ENCODE measurements at regions not wholly inside any gene's neighbourhood (a gene's known extent, or its start where the extent isn't known, plus 50 kb on each side); places are given as distances from the start of the nearest gene placed in this dataset.

GRCh38 chr3:18683900-18684299, 258.8 kb upstream of the SATB1 start:
- Mint-ChIP-seq H3K36me3 (no peaks in the 10 kb centered on the region), H3K4me1 (peaks cover 30 to 40% (median 34%) of the 10 kb centered on the region in 4 donors), H3K9me3 (peaks cover 0 to 5% (median 1%) of the 10 kb centered on the region in 8 donors), H3K27ac (peak overlapping the region in 2 of 7 donors; percentile 38 to 73), H3K4me3 (no peak overlapping the region), H3K27me3 (no peaks in the 10 kb centered on the region)
- POLR2A ChIA-PET (ENCODE audit: partially characterized antibody): no interaction called here
- Histone ChIP-seq H3K36me3 (ENCODE audit: insufficient read depth, low read length) (no peaks in the 10 kb centered on the region), H3K27ac (ENCODE audit: low read depth, low read length) (no peak overlapping the region), H3K4me3 (ENCODE audit: low read length in 2 of 2) (no peak overlapping the region), H3K9me3 (ENCODE audit: control insufficient read depth in 1 of 2, low read length in 2 of 2) (no peaks in the 10 kb centered on the region), H3K27me3 (ENCODE audit: insufficient read depth, low read length) (no peaks in the 10 kb centered on the region), H3K4me1 (ENCODE audit: insufficient read depth, low read length) (peaks cover 28% of the 10 kb centered on the region)
- CTCF ChIA-PET (ENCODE audit: partially characterized antibody): interaction anchor here (1.4 kb wide), 1 partner anchor 74 kb away, joined by 4 read pairs; no protein-coding TSS in a partner anchor
- intact Hi-C loops (cut with micrococcal nuclease): no loop called here
- DNase-seq: no peak

- Mint-ChIP-seq H3K36me3 (no peaks in the 10 kb centered on the region), H3K27me3 (no peaks in the 10 kb centered on the region), H3K4me3 (peak overlapping the region in 1 of 8 donors; percentile 16), H3K4me1 (peaks cover 46 to 60% (median 52%) of the 10 kb centered on the region in 4 donors), H3K27ac (peak overlapping the region in 2 of 7 donors; percentile 4 to 11), H3K9me3 (peaks cover 0 to 5% (median 3%) of the 10 kb centered on the region in 8 donors)
- ChIA-PET POLR2A (ENCODE audit: partially characterized antibody) (no interaction called here), CTCF (ENCODE audit: partially characterized antibody) (interaction anchor here (0.9 kb wide), 1 partner anchor 122 kb away, joined by 4 read pairs; no protein-coding TSS in a partner anchor)
- intact Hi-C loops (cut with micrococcal nuclease): no loop called here
- Histone ChIP-seq H3K36me3 (ENCODE audit: insufficient read depth, low read length) (no peaks in the 10 kb centered on the region), H3K4me1 (ENCODE audit: insufficient read depth, low read length) (peaks cover 45% of the 10 kb centered on the region), H3K4me3 (ENCODE audit: low read length in 2 of 2) (no peak overlapping the region), H3K27ac (ENCODE audit: low read depth, low read length) (no peak overlapping the region), H3K27me3 (ENCODE audit: insufficient read depth, low read length) (no peaks in the 10 kb centered on the region), H3K9me3 (ENCODE audit: control insufficient read depth in 1 of 2, low read length in 2 of 2) (no peaks in the 10 kb centered on the region)
- no peak for DNase-seq
These were observed 256.7 kb upstream of the SATB1 start for GRCh38 chr3:18681818-18682345.

DNA sequence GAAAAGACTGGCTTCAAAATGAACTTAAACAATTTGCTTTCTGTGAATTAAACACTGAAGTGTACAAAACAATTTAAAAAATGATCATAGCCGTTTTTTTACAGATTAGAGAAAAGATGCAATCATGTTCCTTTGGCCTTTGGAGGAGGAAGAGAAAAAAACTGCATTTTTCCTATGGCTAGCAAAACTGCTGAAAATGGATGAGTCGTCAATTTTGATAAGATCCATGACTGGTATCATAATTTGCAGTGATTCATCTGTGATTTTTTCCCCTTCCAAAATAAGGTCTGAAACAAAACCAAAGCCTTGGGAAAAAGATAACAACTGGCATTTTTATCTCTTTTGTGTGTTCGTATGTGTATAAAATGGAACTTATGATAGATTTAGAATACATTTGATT, 255.6 kb upstream of the SATB1 start:
- intact Hi-C loops (cut with micrococcal nuclease): no loop called here
- no peaks in the 10 kb centered on the region for H3K27me3 Mint-ChIP-seq
- no peak overlapping the region for H3K4me3 ChIP-seq (ENCODE audit: low read length in 2 of 2)
- no peaks in the 10 kb centered on the region for H3K27me3 ChIP-seq (ENCODE audit: insufficient read depth, low read length)
- H3K36me3 Mint-ChIP-seq: no peaks in the 10 kb centered on the region
- H3K36me3 ChIP-seq (ENCODE audit: insufficient read depth, low read length): no peaks in the 10 kb centered on the region
- POLR2A ChIA-PET (ENCODE audit: partially characterized antibody): no interaction called here
- no peak for DNase-seq
- no peak overlapping the region for H3K27ac ChIP-seq (ENCODE audit: low read depth, low read length)
- H3K9me3 ChIP-seq (ENCODE audit: control insufficient read depth in 1 of 2, low read length in 2 of 2): no peaks in the 10 kb centered on the region
- H3K9me3 Mint-ChIP-seq: peaks cover 0 to 5% (median 3%) of the 10 kb centered on the region in 8 donors
- peak overlapping the region in 2 of 8 donors; percentile 0 to 7 for H3K4me3 Mint-ChIP-seq
- CTCF ChIA-PET (ENCODE audit: partially characterized antibody): no interaction called here
- peak overlapping the region in 3 of 7 donors; percentile 4 to 80 (median 24) for H3K27ac Mint-ChIP-seq
- H3K4me1 Mint-ChIP-seq: peaks cover 48 to 64% (median 55%) of the 10 kb centered on the region in 4 donors
- peaks cover 45% of the 10 kb centered on the region for H3K4me1 ChIP-seq (ENCODE audit: insufficient read depth, low read length)

- H3K36me3 ChIP-seq (ENCODE audit: insufficient read depth, low read length): no peaks in the 10 kb centered on the region
- peaks cover 52% of the 10 kb centered on the region for H3K4me1 ChIP-seq (ENCODE audit: insufficient read depth, low read length)
- no peaks in the 10 kb centered on the region for H3K27me3 ChIP-seq (ENCODE audit: insufficient read depth, low read length)
- H3K9me3 ChIP-seq (ENCODE audit: control insufficient read depth in 1 of 2, low read length in 2 of 2): no peaks in the 10 kb centered on the region
- intact Hi-C loops (cut with micrococcal nuclease): loop anchor here (2.0 to 5.0 kb wide), 3 partner anchors 46 to 78 kb away; no protein-coding TSS in a partner anchor
- Mint-ChIP-seq H3K9me3 (peaks cover 0 to 5% (median 2%) of the 10 kb centered on the region in 8 donors), H3K36me3 (no peaks in the 10 kb centered on the region), H3K4me3 (peak overlapping the region; percentile 52 to 87 (median 70)), H3K4me1 (peaks cover 53 to 73% (median 63%) of the 10 kb centered on the region in 4 donors), H3K27me3 (no peaks in the 10 kb centered on the region), H3K27ac (peak overlapping the region; percentile 30 to 90 (median 76))
- H3K27ac ChIP-seq (ENCODE audit: low read depth, low read length): no peak overlapping the region
- peak; percentile 46 to 65 (median 58) for DNase-seq
- ChIA-PET CTCF (ENCODE audit: partially characterized antibody) (interaction anchor here (0.7 to 1.6 kb wide), 12 partner anchors 8 to 268 kb away, joined by 3 to 10 read pairs (median 4); no protein-coding TSS in a partner anchor), POLR2A (ENCODE audit: partially characterized antibody) (interaction anchor here (0.7 to 1.7 kb wide), 9 partner anchors 10 to 79 kb away, joined by 3 to 12 read pairs (median 6); no protein-coding TSS in a partner anchor)
- H3K4me3 ChIP-seq (ENCODE audit: low read length in 2 of 2): no peak overlapping the region
These were observed 254.1 kb upstream of the SATB1 start for GRCh38 chr3:18679238-18679637.

GRCh38 chr3:18675197-18675596, 250.1 kb upstream of the SATB1 start:
- H3K4me1 Mint-ChIP-seq: peaks cover 43 to 64% (median 48%) of the 10 kb centered on the region in 4 donors
- Histone ChIP-seq H3K9me3 (ENCODE audit: control insufficient read depth in 1 of 2, low read length in 2 of 2) (no peaks in the 10 kb centered on the region), H3K4me3 (ENCODE audit: low read length in 2 of 2) (no peak overlapping the region), H3K4me1 (ENCODE audit: insufficient read depth, low read length) (peaks cover 36% of the 10 kb centered on the region), H3K36me3 (ENCODE audit: insufficient read depth, low read length) (no peaks in the 10 kb centered on the region), H3K27ac (ENCODE audit: low read depth, low read length) (no peak overlapping the region), H3K27me3 (ENCODE audit: insufficient read depth, low read length) (no peaks in the 10 kb centered on the region)
- peak overlapping the region in 2 of 8 donors; percentile 5 to 42 for H3K4me3 Mint-ChIP-seq
- H3K27ac Mint-ChIP-seq: peak overlapping the region in 2 of 7 donors; percentile 7 to 10
- CTCF ChIA-PET (ENCODE audit: partially characterized antibody): no interaction called here
- no peaks in the 10 kb centered on the region for H3K27me3 Mint-ChIP-seq
- POLR2A ChIA-PET (ENCODE audit: partially characterized antibody): interaction anchor here (0.6 to 1.7 kb wide), 4 partner anchors 18 to 251 kb away, joined by 3 to 5 read pairs (median 4); no protein-coding TSS in a partner anchor
- no peak for DNase-seq
- H3K36me3 Mint-ChIP-seq: no peaks in the 10 kb centered on the region
- intact Hi-C loops (cut with micrococcal nuclease): loop anchor here (5.0 kb wide), 1 partner anchor 82 kb away; no protein-coding TSS in a partner anchor
- peaks cover 0 to 4% (median 0%) of the 10 kb centered on the region in 8 donors for H3K9me3 Mint-ChIP-seq

GRCh38 chr3:18672561-18672960, 247.4 kb upstream of the SATB1 start:
- POLR2A ChIA-PET (ENCODE audit: partially characterized antibody): no interaction called here

GRCh38 chr3:18670759-18671158, 245.6 kb upstream of the SATB1 start:
- no peaks in the 10 kb centered on the region for H3K27me3 Mint-ChIP-seq
- intact Hi-C loops (cut with micrococcal nuclease): no loop called here
- H3K27me3 ChIP-seq (ENCODE audit: insufficient read depth, low read length): no peaks in the 10 kb centered on the region
- no peaks in the 10 kb centered on the region for H3K36me3 Mint-ChIP-seq
- H3K9me3 ChIP-seq (ENCODE audit: control insufficient read depth in 1 of 2, low read length in 2 of 2): no peaks in the 10 kb centered on the region
- no peaks in the 10 kb centered on the region for H3K36me3 ChIP-seq (ENCODE audit: insufficient read depth, low read length)
- no peak overlapping the region for H3K27ac ChIP-seq (ENCODE audit: low read depth, low read length)
- ChIA-PET CTCF (ENCODE audit: partially characterized antibody) (interaction anchor here (1.5 kb wide), 1 partner anchor 87 kb away, joined by 4 read pairs; no protein-coding TSS in a partner anchor), POLR2A (ENCODE audit: partially characterized antibody) (no interaction called here)
- H3K4me3 Mint-ChIP-seq: no peak overlapping the region
- no peak for DNase-seq
- H3K9me3 Mint-ChIP-seq: peaks cover 0 to 4% (median 0%) of the 10 kb centered on the region in 8 donors
- no peak overlapping the region for H3K4me3 ChIP-seq (ENCODE audit: low read length in 2 of 2)
- peaks cover 7% of the 10 kb centered on the region for H3K4me1 ChIP-seq (ENCODE audit: insufficient read depth, low read length)
- H3K27ac Mint-ChIP-seq: no peak overlapping the region
- peaks cover 22 to 29% (median 27%) of the 10 kb centered on the region in 4 donors for H3K4me1 Mint-ChIP-seq

More at GRCh38 chr3:18672561-18672960, 247.4 kb upstream of the SATB1 start:
- Histone ChIP-seq H3K9me3 (ENCODE audit: control insufficient read depth in 1 of 2, low read length in 2 of 2) (no peaks in the 10 kb centered on the region), H3K4me1 (ENCODE audit: insufficient read depth, low read length) (peaks cover 10% of the 10 kb centered on the region), H3K36me3 (ENCODE audit: insufficient read depth, low read length) (no peaks in the 10 kb centered on the region), H3K4me3 (ENCODE audit: low read length in 2 of 2) (no peak overlapping the region), H3K27ac (ENCODE audit: low read depth, low read length) (no peak overlapping the region), H3K27me3 (ENCODE audit: insufficient read depth, low read length) (no peaks in the 10 kb centered on the region)
- Mint-ChIP-seq H3K27ac (peak overlapping the region in 2 of 7 donors; percentile 5 to 36), H3K36me3 (no peaks in the 10 kb centered on the region), H3K4me1 (peaks cover 31 to 44% (median 34%) of the 10 kb centered on the region in 4 donors), H3K27me3 (no peaks in the 10 kb centered on the region), H3K4me3 (peak overlapping the region in 5 of 8 donors; percentile 15 to 61 (median 33)), H3K9me3 (peaks cover 0 to 4% (median 0%) of the 10 kb centered on the region in 8 donors)
- CTCF ChIA-PET (ENCODE audit: partially characterized antibody): no interaction called here
- intact Hi-C loops (cut with micrococcal nuclease): no loop called here
- no peak for DNase-seq
